ENCODE measurements at regions not wholly inside any gene's neighbourhood (a gene's known extent, or its start where the extent isn't known, plus 50 kb on each side); places are given as distances from the start of the nearest gene placed in this dataset.

DNA sequence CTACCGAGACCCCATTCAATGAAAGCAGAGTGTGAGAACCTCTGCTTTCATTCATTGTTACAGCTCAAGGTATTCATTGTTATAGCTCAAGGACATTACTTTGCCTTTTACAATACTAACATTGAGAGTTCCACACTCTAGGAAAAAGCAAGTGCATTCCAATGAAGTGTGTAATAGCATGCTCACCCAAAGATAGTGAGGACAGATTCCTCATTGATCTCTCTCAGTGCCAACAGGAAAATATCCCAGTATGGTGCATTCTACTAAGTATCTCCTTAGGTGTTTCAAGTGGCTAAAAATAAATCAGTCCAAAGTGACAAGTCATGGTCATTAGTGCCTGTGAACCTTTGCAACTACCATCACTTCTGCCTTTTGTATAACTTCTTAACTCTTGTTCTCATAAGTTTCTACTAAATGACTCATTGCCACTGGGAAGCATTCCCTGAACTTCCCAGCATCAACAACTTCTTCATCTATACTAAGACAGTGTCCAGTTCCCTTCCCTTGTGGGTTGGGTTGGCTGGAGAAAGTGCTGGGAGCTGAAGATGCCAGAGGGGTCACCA lies 140.7 kb upstream of the STXBP5 start:
- peak; percentile 72 for ATAC-seq
- in situ Hi-C loops (cut with HindIII; ENCODE audit: low pct_unique_long_range_greater_than_20kb, low sequenced_read_pairs): no loop called here
- peaks cover 2% of the 10 kb centered on the region for H3K4me1 ChIP-seq (ENCODE audit: control insufficient read depth, insufficient read depth, low read length)
- DNase-seq (ENCODE audit: low read depth, low spot score): no peak
- H3K9me3 ChIP-seq (ENCODE audit: control insufficient read depth, insufficient read depth, low read depth, low read length): no peaks in the 10 kb centered on the region
- peak overlapping the region; percentile 5; the same call in 1 of the 2 replicates for H3K27ac ChIP-seq (ENCODE audit: low read length)
- intact Hi-C loops (cut with micrococcal nuclease; ENCODE audit: unreplicated experiment): no loop called here
- POLR2A ChIA-PET: no interaction called here
- no peaks in the 10 kb centered on the region for H3K36me3 ChIP-seq (ENCODE audit: control insufficient read depth, insufficient read depth, low read length)
- no TSS peak for BruUV-seq (replicated peaks)
- CTCF ChIA-PET: no interaction called here
- no peak overlapping the region for H3K4me3 ChIP-seq (ENCODE audit: low read depth in 2 of 2, low read length in 2 of 2)
- TF ChIP-seq, protein P1, sequence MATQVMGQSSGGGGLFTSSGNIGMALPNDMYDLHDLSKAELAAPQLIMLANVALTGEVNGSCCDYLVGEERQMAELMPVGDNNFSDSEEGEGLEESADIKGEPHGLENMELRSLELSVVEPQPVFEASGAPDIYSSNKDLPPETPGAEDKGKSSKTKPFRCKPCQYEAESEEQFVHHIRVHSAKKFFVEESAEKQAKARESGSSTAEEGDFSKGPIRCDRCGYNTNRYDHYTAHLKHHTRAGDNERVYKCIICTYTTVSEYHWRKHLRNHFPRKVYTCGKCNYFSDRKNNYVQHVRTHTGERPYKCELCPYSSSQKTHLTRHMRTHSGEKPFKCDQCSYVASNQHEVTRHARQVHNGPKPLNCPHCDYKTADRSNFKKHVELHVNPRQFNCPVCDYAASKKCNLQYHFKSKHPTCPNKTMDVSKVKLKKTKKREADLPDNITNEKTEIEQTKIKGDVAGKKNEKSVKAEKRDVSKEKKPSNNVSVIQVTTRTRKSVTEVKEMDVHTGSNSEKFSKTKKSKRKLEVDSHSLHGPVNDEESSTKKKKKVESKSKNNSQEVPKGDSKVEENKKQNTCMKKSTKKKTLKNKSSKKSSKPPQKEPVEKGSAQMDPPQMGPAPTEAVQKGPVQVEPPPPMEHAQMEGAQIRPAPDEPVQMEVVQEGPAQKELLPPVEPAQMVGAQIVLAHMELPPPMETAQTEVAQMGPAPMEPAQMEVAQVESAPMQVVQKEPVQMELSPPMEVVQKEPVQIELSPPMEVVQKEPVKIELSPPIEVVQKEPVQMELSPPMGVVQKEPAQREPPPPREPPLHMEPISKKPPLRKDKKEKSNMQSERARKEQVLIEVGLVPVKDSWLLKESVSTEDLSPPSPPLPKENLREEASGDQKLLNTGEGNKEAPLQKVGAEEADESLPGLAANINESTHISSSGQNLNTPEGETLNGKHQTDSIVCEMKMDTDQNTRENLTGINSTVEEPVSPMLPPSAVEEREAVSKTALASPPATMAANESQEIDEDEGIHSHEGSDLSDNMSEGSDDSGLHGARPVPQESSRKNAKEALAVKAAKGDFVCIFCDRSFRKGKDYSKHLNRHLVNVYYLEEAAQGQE (IDR thresholded peaks at IDR 0.05; ENCODE audit: insufficient read depth in 1 of 2, low read depth in 2 of 2, low read length in 1 of 2): no peak
- TF ChIP-seq SIN3A (IDR thresholded peaks at IDR 0.05; ENCODE audit: borderline replicate concordance, insufficient read depth, low read depth, low read length) (no peak), POLR2AphosphoS5 (IDR thresholded peaks at IDR 0.05; ENCODE audit: low read depth, low read length) (no peak), TCF7L2 (IDR thresholded peaks at IDR 0.05; ENCODE audit: low read depth, low read length) (no peak)
- TF ChIP-seq, protein P2, sequence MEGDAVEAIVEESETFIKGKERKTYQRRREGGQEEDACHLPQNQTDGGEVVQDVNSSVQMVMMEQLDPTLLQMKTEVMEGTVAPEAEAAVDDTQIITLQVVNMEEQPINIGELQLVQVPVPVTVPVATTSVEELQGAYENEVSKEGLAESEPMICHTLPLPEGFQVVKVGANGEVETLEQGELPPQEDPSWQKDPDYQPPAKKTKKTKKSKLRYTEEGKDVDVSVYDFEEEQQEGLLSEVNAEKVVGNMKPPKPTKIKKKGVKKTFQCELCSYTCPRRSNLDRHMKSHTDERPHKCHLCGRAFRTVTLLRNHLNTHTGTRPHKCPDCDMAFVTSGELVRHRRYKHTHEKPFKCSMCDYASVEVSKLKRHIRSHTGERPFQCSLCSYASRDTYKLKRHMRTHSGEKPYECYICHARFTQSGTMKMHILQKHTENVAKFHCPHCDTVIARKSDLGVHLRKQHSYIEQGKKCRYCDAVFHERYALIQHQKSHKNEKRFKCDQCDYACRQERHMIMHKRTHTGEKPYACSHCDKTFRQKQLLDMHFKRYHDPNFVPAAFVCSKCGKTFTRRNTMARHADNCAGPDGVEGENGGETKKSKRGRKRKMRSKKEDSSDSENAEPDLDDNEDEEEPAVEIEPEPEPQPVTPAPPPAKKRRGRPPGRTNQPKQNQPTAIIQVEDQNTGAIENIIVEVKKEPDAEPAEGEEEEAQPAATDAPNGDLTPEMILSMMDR (IDR thresholded peaks at IDR 0.05): no peak
- no peaks in the 10 kb centered on the region for H3K27me3 ChIP-seq (ENCODE audit: control insufficient read depth, insufficient read depth, low read length)

DNA sequence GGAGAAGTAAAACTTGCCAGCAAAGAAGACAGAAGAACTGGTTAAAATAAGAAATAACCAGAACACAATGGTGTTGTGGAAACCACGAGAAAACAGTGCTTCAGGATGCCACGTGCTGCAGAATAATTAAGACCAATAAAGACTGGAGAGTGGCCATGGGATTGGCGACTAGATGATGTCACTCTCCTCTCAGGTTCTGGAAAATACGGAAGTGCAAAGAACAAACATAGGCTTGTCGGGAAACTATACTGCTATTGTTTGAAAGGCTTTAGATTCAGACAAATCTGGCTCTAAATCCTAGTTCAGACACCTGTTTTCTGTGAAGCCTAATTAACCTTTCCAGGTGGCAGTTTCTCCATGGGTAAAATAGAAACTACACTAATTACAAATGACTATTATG lies 138.4 kb upstream of the STXBP5 start:
- no peak for TF ChIP-seq SIN3A (IDR thresholded peaks at IDR 0.05; ENCODE audit: borderline replicate concordance, insufficient read depth, low read depth, low read length)
- TF ChIP-seq TCF7L2 (IDR thresholded peaks at IDR 0.05; ENCODE audit: low read depth, low read length): no peak
- TF ChIP-seq, protein P1 (IDR thresholded peaks at IDR 0.05; ENCODE audit: insufficient read depth in 1 of 2, low read depth in 2 of 2, low read length in 1 of 2): no peak
- no peak for TF ChIP-seq POLR2AphosphoS5 (IDR thresholded peaks at IDR 0.05; ENCODE audit: low read depth, low read length)
- no peak overlapping the region; the same call in 1 of the 2 replicates for H3K27ac ChIP-seq (ENCODE audit: low read length)
- DNase-seq (ENCODE audit: low read depth, low spot score) (no peak), ATAC-seq (no peak)
- no TSS peak for BruUV-seq (replicated peaks)
- no peak overlapping the region for H3K4me3 ChIP-seq (ENCODE audit: low read depth in 2 of 2, low read length in 2 of 2)
- no peaks in the 10 kb centered on the region for H3K36me3 ChIP-seq (ENCODE audit: control insufficient read depth, insufficient read depth, low read length)
- POLR2A ChIA-PET: interaction anchor here (0.7 kb wide), 1 partner anchor 168 kb away, joined by 6 read pairs; no protein-coding TSS in a partner anchor
- H3K9me3 ChIP-seq (ENCODE audit: control insufficient read depth, insufficient read depth, low read depth, low read length): peaks cover 4% of the 10 kb centered on the region; the same call in 1 of the 2 replicates
- CTCF ChIA-PET: no interaction called here
- no peaks in the 10 kb centered on the region for H3K27me3 ChIP-seq (ENCODE audit: control insufficient read depth, insufficient read depth, low read length)
- H3K4me1 ChIP-seq (ENCODE audit: control insufficient read depth, insufficient read depth, low read length): no peaks in the 10 kb centered on the region; the same call in none of the 2 replicates
- intact Hi-C loops (cut with micrococcal nuclease; ENCODE audit: unreplicated experiment): no loop called here
- in situ Hi-C loops (cut with HindIII; ENCODE audit: low pct_unique_long_range_greater_than_20kb, low sequenced_read_pairs): no loop called here
